Activated CD4-positive, alpha-beta memory T cell treated with anti-CD3 and anti-CD28 coated beads for 36 hours (primary cell): ENCODE measurements at regions not wholly inside any gene's neighbourhood (a gene's known extent, or its start where the extent isn't known, plus 50 kb on each side); places are given as distances from the start of the nearest gene placed in this dataset.

Experiments
- CTCF ChIA-PET: fragments of 350-600 bp; sonication (Branson Sonifier 250); formaldehyde crosslinking; loops from one replicate; lab custom pipeline; 2021; ENCODE audit warnings: antibody characterized with exemption, inconsistent platforms; lab: Charles Lee
- POLR2A ChIA-PET: fragments of 350-600 bp; sonication (Branson Sonifier 250); formaldehyde crosslinking; loops from one replicate; lab custom pipeline; 2021; ENCODE audit warnings: antibody characterized with exemption; lab: Charles Lee
- DNase-seq: peaks from one replicate; pipeline ENCODE4 v3.0.0-alpha.2; 2020
- H3K27ac Mint-ChIP-seq: one replicate; pipeline ENCODE4 v1.8.0; 2021; ENCODE audit warnings: mixed read lengths
- H3K27me3 Mint-ChIP-seq: one replicate; pipeline ENCODE4 v1.8.0; 2021; ENCODE audit warnings: mixed read lengths
- H3K36me3 Mint-ChIP-seq: one replicate; pipeline ENCODE4 v1.8.0; 2021; ENCODE audit warnings: mixed read lengths
- H3K4me1 Mint-ChIP-seq: one replicate; pipeline ENCODE4 v1.8.0; 2021; ENCODE audit warnings: low read depth, mixed read lengths
- H3K4me3 Mint-ChIP-seq: one replicate; pipeline ENCODE4 v1.8.0; 2021; ENCODE audit warnings: mild to moderate bottlenecking, mixed read lengths
- H3K9me3 Mint-ChIP-seq: one replicate; pipeline ENCODE4 v1.8.0; 2021; ENCODE audit warnings: mixed read lengths
- intact Hi-C: fragments of 100-400 bp; cut with micrococcal nuclease; formaldehyde crosslinking; loops from one replicate; pipeline ENCODE4 v1.15.1; 2023

- H3K27ac Mint-ChIP-seq: no peak overlapping the region
- H3K4me3 Mint-ChIP-seq: no peak overlapping the region
These were observed 239.0 kb downstream of the PCDH18 start for GRCh38 chr4:137293281-137293680.

GRCh38 chr4:137283737-137284136 is 248.6 kb downstream of the PCDH18 start:
- Mint-ChIP-seq H3K9me3 (peaks cover 4% of the 10 kb centered on the region), H3K36me3 (no peaks in the 10 kb centered on the region), H3K27ac (no peak overlapping the region), H3K27me3 (no peaks in the 10 kb centered on the region), H3K4me3 (no peak overlapping the region), H3K4me1 (no peaks in the 10 kb centered on the region)
- no peak for DNase-seq
- CTCF ChIA-PET: no interaction called here
- POLR2A ChIA-PET: no interaction called here
- intact Hi-C loops: no loop called here

More at GRCh38 chr4:137293281-137293680, 239.0 kb downstream of the PCDH18 start:
- H3K4me1 Mint-ChIP-seq: no peaks in the 10 kb centered on the region
- ChIA-PET POLR2A (no interaction called here), CTCF (no interaction called here)
- no peak for DNase-seq
- H3K36me3 Mint-ChIP-seq: no peaks in the 10 kb centered on the region
- intact Hi-C loops: no loop called here
- no peaks in the 10 kb centered on the region for H3K27me3 Mint-ChIP-seq
- peaks cover 2% of the 10 kb centered on the region for H3K9me3 Mint-ChIP-seq

- CTCF ChIA-PET: no interaction called here
- DNase-seq: no peak
- Mint-ChIP-seq H3K27ac (no peak overlapping the region), H3K4me3 (no peak overlapping the region), H3K9me3 (peaks cover 2% of the 10 kb centered on the region), H3K27me3 (no peaks in the 10 kb centered on the region), H3K4me1 (no peaks in the 10 kb centered on the region), H3K36me3 (no peaks in the 10 kb centered on the region)
- POLR2A ChIA-PET: no interaction called here
- intact Hi-C loops: no loop called here
These were observed 253.9 kb downstream of the PCDH18 start for GRCh38 chr4:137278431-137278830.

- Mint-ChIP-seq H3K27me3 (no peaks in the 10 kb centered on the region), H3K9me3 (no peaks in the 10 kb centered on the region), H3K27ac (no peak overlapping the region), H3K4me3 (no peak overlapping the region), H3K36me3 (no peaks in the 10 kb centered on the region), H3K4me1 (no peaks in the 10 kb centered on the region)
- no peak for DNase-seq
- intact Hi-C loops: no loop called here
- POLR2A ChIA-PET: no interaction called here
- CTCF ChIA-PET: no interaction called here
These were observed 257.9 kb downstream of the PCDH18 start for GRCh38 chr4:137274404-137274803.

- Mint-ChIP-seq H3K4me1 (no peaks in the 10 kb centered on the region), H3K36me3 (no peaks in the 10 kb centered on the region), H3K27ac (no peak overlapping the region), H3K27me3 (no peaks in the 10 kb centered on the region), H3K4me3 (no peak overlapping the region), H3K9me3 (peaks cover 9% of the 10 kb centered on the region)
- no peak for DNase-seq
- ChIA-PET CTCF (no interaction called here), POLR2A (no interaction called here)
- intact Hi-C loops: no loop called here
These were observed 265.3 kb downstream of the PCDH18 start for GRCh38 chr4:137267024-137267423.

- Mint-ChIP-seq H3K27me3 (no peaks in the 10 kb centered on the region), H3K4me1 (no peaks in the 10 kb centered on the region), H3K36me3 (no peaks in the 10 kb centered on the region), H3K4me3 (no peak overlapping the region), H3K27ac (no peak overlapping the region), H3K9me3 (peaks cover 9% of the 10 kb centered on the region)
- ChIA-PET CTCF (no interaction called here), POLR2A (no interaction called here)
- intact Hi-C loops: no loop called here
- no peak for DNase-seq
These were observed 265.8 kb downstream of the PCDH18 start for GRCh38 chr4:137266511-137266910.

GRCh38 chr4:137263206-137263605 is 269.1 kb downstream of the PCDH18 start:
- ChIA-PET CTCF (no interaction called here), POLR2A (no interaction called here)
- Mint-ChIP-seq H3K27ac (no peak overlapping the region), H3K9me3 (peaks cover 9% of the 10 kb centered on the region), H3K4me1 (no peaks in the 10 kb centered on the region), H3K4me3 (no peak overlapping the region), H3K36me3 (no peaks in the 10 kb centered on the region), H3K27me3 (no peaks in the 10 kb centered on the region)
- no peak for DNase-seq
- intact Hi-C loops: no loop called here

- no peaks in the 10 kb centered on the region for H3K4me1 Mint-ChIP-seq
- H3K4me3 Mint-ChIP-seq: no peak overlapping the region
- no peaks in the 10 kb centered on the region for H3K36me3 Mint-ChIP-seq
- CTCF ChIA-PET: no interaction called here
- intact Hi-C loops: no loop called here
- no peaks in the 10 kb centered on the region for H3K9me3 Mint-ChIP-seq
- no peaks in the 10 kb centered on the region for H3K27me3 Mint-ChIP-seq
- DNase-seq: no peak
- H3K27ac Mint-ChIP-seq: no peak overlapping the region
- POLR2A ChIA-PET: no interaction called here
These were observed 278.3 kb downstream of the PCDH18 start for GRCh38 chr4:137253949-137254348.

GRCh38 chr4:137249112-137249511 is 283.2 kb downstream of the PCDH18 start:
- no peaks in the 10 kb centered on the region for H3K27me3 Mint-ChIP-seq
- no peaks in the 10 kb centered on the region for H3K9me3 Mint-ChIP-seq
- H3K27ac Mint-ChIP-seq: no peak overlapping the region

GRCh38 chr4:137238456-137239162 is 293.7 kb downstream of the PCDH18 start:
- no peak overlapping the region for H3K4me3 Mint-ChIP-seq
- H3K27me3 Mint-ChIP-seq: no peaks in the 10 kb centered on the region
- ChIA-PET POLR2A (no interaction called here), CTCF (no interaction called here)
- H3K36me3 Mint-ChIP-seq: no peaks in the 10 kb centered on the region
- H3K27ac Mint-ChIP-seq: no peak overlapping the region
- no peaks in the 10 kb centered on the region for H3K4me1 Mint-ChIP-seq
- no peak for DNase-seq
- H3K9me3 Mint-ChIP-seq: peaks cover 8% of the 10 kb centered on the region
- intact Hi-C loops: no loop called here

More at GRCh38 chr4:137249112-137249511, 283.2 kb downstream of the PCDH18 start:
- intact Hi-C loops: no loop called here
- no peak overlapping the region for H3K4me3 Mint-ChIP-seq
- DNase-seq: no peak
- CTCF ChIA-PET: no interaction called here
- no peaks in the 10 kb centered on the region for H3K4me1 Mint-ChIP-seq
- H3K36me3 Mint-ChIP-seq: no peaks in the 10 kb centered on the region
- POLR2A ChIA-PET: no interaction called here

GRCh38 chr4:137226900-137227299 is 305.4 kb downstream of the PCDH18 start:
- Mint-ChIP-seq H3K36me3 (no peaks in the 10 kb centered on the region), H3K9me3 (peaks cover 9% of the 10 kb centered on the region), H3K27me3 (no peaks in the 10 kb centered on the region), H3K27ac (no peak overlapping the region), H3K4me3 (no peak overlapping the region), H3K4me1 (no peaks in the 10 kb centered on the region)
- intact Hi-C loops: no loop called here
- CTCF ChIA-PET: no interaction called here
- POLR2A ChIA-PET: no interaction called here
- no peak for DNase-seq

- Mint-ChIP-seq H3K36me3 (no peaks in the 10 kb centered on the region), H3K9me3 (peaks cover 11% of the 10 kb centered on the region), H3K4me3 (no peak overlapping the region), H3K27me3 (no peaks in the 10 kb centered on the region), H3K27ac (no peak overlapping the region), H3K4me1 (no peaks in the 10 kb centered on the region)
- DNase-seq: no peak
- CTCF ChIA-PET: no interaction called here
- POLR2A ChIA-PET: no interaction called here
- intact Hi-C loops: no loop called here
These were observed 306.1 kb downstream of the PCDH18 start for GRCh38 chr4:137226221-137226620.

- ChIA-PET CTCF (no interaction called here), POLR2A (no interaction called here)
- Mint-ChIP-seq H3K4me1 (no peaks in the 10 kb centered on the region), H3K36me3 (no peaks in the 10 kb centered on the region), H3K4me3 (no peak overlapping the region), H3K27me3 (no peaks in the 10 kb centered on the region), H3K27ac (no peak overlapping the region), H3K9me3 (peaks cover 9% of the 10 kb centered on the region)
- intact Hi-C loops: no loop called here
- no peak for DNase-seq
These were observed 318.7 kb downstream of the PCDH18 start for GRCh38 chr4:137213372-137214173.
